Effector memory CD4-positive, alpha-beta T cell (primary cell): ENCODE measurements at regions not wholly inside any gene's neighbourhood (a gene's known extent, or its start where the extent isn't known, plus 50 kb on each side); places are given as distances from the start of the nearest gene placed in this dataset.

Experiments
- DNase-seq, 3 donors: peaks; one replicate each; pipeline ENCODE4 v3.0.0-alpha.2; 2020
- H3K27ac ChIP-seq: 2 replicates; pipeline ENCODE4 v1.7.0; 2013; ENCODE audit warnings: mild to moderate bottlenecking, low read length, moderate library complexity; ENCODE audit not compliant: insufficient read depth, poor library complexity, severe bottlenecking
- H3K27me3 ChIP-seq: replicated peaks from 2 replicates; pipeline ENCODE4 v1.7.0; 2013; ENCODE audit warnings: mild to moderate bottlenecking, low read length; ENCODE audit not compliant: insufficient read depth, control insufficient read depth, poor library complexity, severe bottlenecking
- H3K36me3 ChIP-seq: 2 replicates; pipeline ENCODE4 v1.7.0; 2013; ENCODE audit warnings: mild to moderate bottlenecking, low read length, moderate library complexity; ENCODE audit not compliant: control insufficient read depth, insufficient read depth
- H3K4me1 ChIP-seq: 2 replicates; pipeline ENCODE4 v1.7.0; 2013; ENCODE audit warnings: low read length, mild to moderate bottlenecking; ENCODE audit not compliant: control insufficient read depth, insufficient read depth, poor library complexity, severe bottlenecking
- H3K4me3 ChIP-seq: 2 replicates; pipeline ENCODE4 v1.7.0; 2013; ENCODE audit warnings: low read length, low read depth, mild to moderate bottlenecking; ENCODE audit not compliant: insufficient read depth, poor library complexity, severe bottlenecking
- H3K9me3 ChIP-seq: 2 replicates; pipeline ENCODE4 v1.7.0; 2013; ENCODE audit warnings: mild to moderate bottlenecking, low read length, moderate library complexity; ENCODE audit not compliant: control insufficient read depth

- no peaks in the 10 kb centered on the region for H3K9me3 ChIP-seq
- DNase-seq: no peak
- H3K27me3 ChIP-seq: no peaks in the 10 kb centered on the region
Observed at GRCh38 chr1:188891958-188892357, 1585.7 kb downstream of the BRINP3 start.

GRCh38 chr1:188895611-188896010 is 1582.1 kb downstream of the BRINP3 start:
- no peaks in the 10 kb centered on the region for H3K4me1 ChIP-seq
- no peak for DNase-seq
- no peak overlapping the region for H3K4me3 ChIP-seq
- no peaks in the 10 kb centered on the region for H3K27me3 ChIP-seq
- H3K9me3 ChIP-seq: no peaks in the 10 kb centered on the region
- H3K27ac ChIP-seq: no peak overlapping the region
- no peaks in the 10 kb centered on the region for H3K36me3 ChIP-seq

More at GRCh38 chr1:188891958-188892357, 1585.7 kb downstream of the BRINP3 start:
- no peak overlapping the region for H3K4me3 ChIP-seq
- no peaks in the 10 kb centered on the region for H3K4me1 ChIP-seq
- no peaks in the 10 kb centered on the region for H3K36me3 ChIP-seq
- H3K27ac ChIP-seq: no peak overlapping the region

- no peak overlapping the region for H3K4me3 ChIP-seq
- H3K4me1 ChIP-seq: no peaks in the 10 kb centered on the region
- no peak overlapping the region for H3K27ac ChIP-seq
- no peaks in the 10 kb centered on the region for H3K9me3 ChIP-seq
- DNase-seq: no peak
- no peaks in the 10 kb centered on the region for H3K27me3 ChIP-seq
- H3K36me3 ChIP-seq: no peaks in the 10 kb centered on the region
Observed at GRCh38 chr1:188903241-188903640, 1574.4 kb downstream of the BRINP3 start.

GRCh38 chr1:188904201-188904600 is 1573.5 kb downstream of the BRINP3 start:
- DNase-seq: no peak

GRCh38 chr1:188906921-188907641 is 1570.6 kb downstream of the BRINP3 start:
- Histone ChIP-seq H3K9me3 (no peaks in the 10 kb centered on the region), H3K27me3 (no peaks in the 10 kb centered on the region)
- no peak for DNase-seq

More at GRCh38 chr1:188904201-188904600, 1573.5 kb downstream of the BRINP3 start:
- H3K27ac ChIP-seq: no peak overlapping the region
- H3K9me3 ChIP-seq: no peaks in the 10 kb centered on the region
- H3K27me3 ChIP-seq: no peaks in the 10 kb centered on the region
- no peak overlapping the region for H3K4me3 ChIP-seq
- no peaks in the 10 kb centered on the region for H3K36me3 ChIP-seq
- H3K4me1 ChIP-seq: no peaks in the 10 kb centered on the region

GRCh38 chr1:188930382-188930781 is 1547.3 kb downstream of the BRINP3 start:
- DNase-seq: no peak
- Histone ChIP-seq H3K27ac (no peak overlapping the region), H3K4me1 (no peaks in the 10 kb centered on the region)

More at GRCh38 chr1:188906921-188907641, 1570.6 kb downstream of the BRINP3 start:
- no peaks in the 10 kb centered on the region for H3K4me1 ChIP-seq
- no peak overlapping the region for H3K27ac ChIP-seq
- H3K4me3 ChIP-seq: no peak overlapping the region
- no peaks in the 10 kb centered on the region for H3K36me3 ChIP-seq

GRCh38 chr1:188931506-188931905 is 1546.2 kb downstream of the BRINP3 start:
- no peaks in the 10 kb centered on the region for H3K36me3 ChIP-seq
- H3K4me3 ChIP-seq: no peak overlapping the region
- no peaks in the 10 kb centered on the region for H3K27me3 ChIP-seq
- no peaks in the 10 kb centered on the region for H3K9me3 ChIP-seq
- no peaks in the 10 kb centered on the region for H3K4me1 ChIP-seq
- no peak overlapping the region for H3K27ac ChIP-seq
- DNase-seq: no peak

More at GRCh38 chr1:188930382-188930781, 1547.3 kb downstream of the BRINP3 start:
- H3K36me3 ChIP-seq: no peaks in the 10 kb centered on the region
- no peak overlapping the region for H3K4me3 ChIP-seq
- no peaks in the 10 kb centered on the region for H3K9me3 ChIP-seq
- H3K27me3 ChIP-seq: no peaks in the 10 kb centered on the region

- H3K4me3 ChIP-seq: no peak overlapping the region
- H3K27ac ChIP-seq: no peak overlapping the region
- no peak for DNase-seq
Observed at GRCh38 chr1:188937965-188938551, 1539.6 kb downstream of the BRINP3 start.

GRCh38 chr1:188941986-188942385 is 1535.7 kb downstream of the BRINP3 start:
- no peak overlapping the region for H3K27ac ChIP-seq
- no peaks in the 10 kb centered on the region for H3K4me1 ChIP-seq
- no peak for DNase-seq
- H3K9me3 ChIP-seq: no peaks in the 10 kb centered on the region
- H3K36me3 ChIP-seq: no peaks in the 10 kb centered on the region
- H3K4me3 ChIP-seq: no peak overlapping the region
- H3K27me3 ChIP-seq: no peaks in the 10 kb centered on the region

More at GRCh38 chr1:188937965-188938551, 1539.6 kb downstream of the BRINP3 start:
- Histone ChIP-seq H3K36me3 (no peaks in the 10 kb centered on the region), H3K9me3 (no peaks in the 10 kb centered on the region), H3K4me1 (no peaks in the 10 kb centered on the region), H3K27me3 (no peaks in the 10 kb centered on the region)

GRCh38 chr1:188949701-188950100 is 1528.0 kb downstream of the BRINP3 start:
- Histone ChIP-seq H3K36me3 (no peaks in the 10 kb centered on the region), H3K9me3 (no peaks in the 10 kb centered on the region), H3K4me3 (no peak overlapping the region), H3K27ac (no peak overlapping the region), H3K27me3 (no peaks in the 10 kb centered on the region), H3K4me1 (no peaks in the 10 kb centered on the region)
- no peak for DNase-seq
